Mucosa of descending colon (tissue), 3 donors: ENCODE measurements at regions not wholly inside any gene's neighbourhood (a gene's known extent, or its start where the extent isn't known, plus 50 kb on each side); places are given as distances from the start of the nearest gene placed in this dataset.
"Not testable (repeated sequence)": the region's sequence is repeated elsewhere in the genome, so short reads cannot be mapped to it uniquely, and the experiment has no call there.

Experiments
- ATAC-seq: fragments of 200-7000 bp; cut with Tn5 transposase; one replicate; pipeline ENCODE4 v1.9.1; 2020; ENCODE audit warnings: mild to moderate bottlenecking, moderate library complexity
- DNase-seq, 3 donors: peaks; one replicate each; pipeline ENCODE4 v3.0.0-alpha.2; 2020
- H3K36me3 ChIP-seq: fragments of 200-600 bp; one replicate; pipeline ENCODE4 v1.8.0; 2021; ENCODE audit warnings: low read depth, mild to moderate bottlenecking
- H3K4me1 ChIP-seq: fragments of 200-600 bp; one replicate; pipeline ENCODE4 v1.8.0; 2021; ENCODE audit warnings: low read depth, mild to moderate bottlenecking
- H3K4me3 ChIP-seq: fragments of 200-600 bp; one replicate; pipeline ENCODE4 v1.8.0; 2021; ENCODE audit warnings: mild to moderate bottlenecking
- H3K9me3 ChIP-seq: fragments of 200-600 bp; one replicate; pipeline ENCODE4 v1.8.0; 2021; ENCODE audit warnings: mild to moderate bottlenecking
- intact Hi-C, 2 donors: fragments of 100-400 bp; cut with DNase I in 1 of 2; cut with micrococcal nuclease in 1 of 2; formaldehyde crosslinking; loops; one replicate each; pipeline versions ENCODE4 v1.11.0 to v1.11.1; 2022; cut with DNase I, micrococcal nuclease
- TF ChIP-seq, protein P1 (sequence below): fragments of 200-600 bp; IDR thresholded peaks from one replicate; pipeline ENCODE4 v1.8.0; 2022; ENCODE audit warnings: antibody characterized with exemption, mild to moderate bottlenecking
- donor health status: DM: no; HTN: no; CAD: no; lungs with moderate emphysema.
- donor health status: DM: no; HTN: no; CAD: no.
- donor health status: DM: no; HTN: yes; CAD: no.

DNA sequence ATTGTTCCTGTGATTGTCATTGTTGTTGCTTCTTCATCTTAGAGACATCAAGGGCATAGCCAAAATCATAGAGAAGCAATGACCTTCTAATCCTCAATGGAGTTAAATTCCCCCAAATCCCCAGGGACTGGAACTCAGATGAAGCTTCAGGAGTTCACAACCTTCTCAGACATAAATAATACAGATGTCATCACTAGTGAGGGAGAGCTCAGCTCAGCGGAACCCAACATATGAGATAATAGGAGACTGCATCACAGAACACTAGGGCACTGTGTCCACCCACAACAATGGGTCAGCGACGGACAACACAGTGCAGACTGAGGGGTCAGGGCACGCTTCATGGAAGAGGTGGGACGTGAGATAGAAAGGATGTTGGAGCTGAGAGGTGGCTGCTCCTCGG lies 1290.4 kb upstream of the TMEM132C start:
- H3K4me1 ChIP-seq, result no peaks in the 10 kb centered on the region
- TF ChIP-seq, protein P1, sequence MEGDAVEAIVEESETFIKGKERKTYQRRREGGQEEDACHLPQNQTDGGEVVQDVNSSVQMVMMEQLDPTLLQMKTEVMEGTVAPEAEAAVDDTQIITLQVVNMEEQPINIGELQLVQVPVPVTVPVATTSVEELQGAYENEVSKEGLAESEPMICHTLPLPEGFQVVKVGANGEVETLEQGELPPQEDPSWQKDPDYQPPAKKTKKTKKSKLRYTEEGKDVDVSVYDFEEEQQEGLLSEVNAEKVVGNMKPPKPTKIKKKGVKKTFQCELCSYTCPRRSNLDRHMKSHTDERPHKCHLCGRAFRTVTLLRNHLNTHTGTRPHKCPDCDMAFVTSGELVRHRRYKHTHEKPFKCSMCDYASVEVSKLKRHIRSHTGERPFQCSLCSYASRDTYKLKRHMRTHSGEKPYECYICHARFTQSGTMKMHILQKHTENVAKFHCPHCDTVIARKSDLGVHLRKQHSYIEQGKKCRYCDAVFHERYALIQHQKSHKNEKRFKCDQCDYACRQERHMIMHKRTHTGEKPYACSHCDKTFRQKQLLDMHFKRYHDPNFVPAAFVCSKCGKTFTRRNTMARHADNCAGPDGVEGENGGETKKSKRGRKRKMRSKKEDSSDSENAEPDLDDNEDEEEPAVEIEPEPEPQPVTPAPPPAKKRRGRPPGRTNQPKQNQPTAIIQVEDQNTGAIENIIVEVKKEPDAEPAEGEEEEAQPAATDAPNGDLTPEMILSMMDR, result no peak
- DNase-seq (no peak), ATAC-seq (no peak)
- H3K9me3 ChIP-seq, result no peaks in the 10 kb centered on the region
- no peaks in the 10 kb centered on the region for H3K36me3 ChIP-seq
- H3K4me3 ChIP-seq, result no peak overlapping the region
- intact Hi-C loops, result no loop called here

DNA sequence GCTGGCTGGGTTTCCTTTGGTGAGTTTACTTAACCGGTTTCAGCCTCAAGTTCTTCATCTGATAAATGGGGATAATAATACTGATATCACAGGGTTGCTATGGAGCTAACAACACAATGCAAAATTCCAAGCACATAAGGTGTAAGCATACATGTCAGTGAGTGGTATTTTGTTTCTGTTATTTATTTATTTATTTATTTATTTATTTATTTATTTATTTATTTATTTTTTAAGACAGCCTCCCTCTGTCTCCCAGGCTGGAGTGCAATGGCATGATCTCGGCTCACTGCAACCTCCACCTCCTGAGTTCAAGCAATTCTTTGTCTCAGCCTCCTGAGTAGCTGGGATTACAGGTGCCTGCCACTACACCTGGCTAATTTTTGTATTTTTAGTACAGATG lies 1287.4 kb upstream of the TMEM132C start:
- ATAC-seq, H3K4me3 ChIP-seq, H3K36me3 ChIP-seq, DNase-seq, intact Hi-C loops, H3K9me3 ChIP-seq, H3K4me1 ChIP-seq: not testable (repeated sequence)

DNA sequence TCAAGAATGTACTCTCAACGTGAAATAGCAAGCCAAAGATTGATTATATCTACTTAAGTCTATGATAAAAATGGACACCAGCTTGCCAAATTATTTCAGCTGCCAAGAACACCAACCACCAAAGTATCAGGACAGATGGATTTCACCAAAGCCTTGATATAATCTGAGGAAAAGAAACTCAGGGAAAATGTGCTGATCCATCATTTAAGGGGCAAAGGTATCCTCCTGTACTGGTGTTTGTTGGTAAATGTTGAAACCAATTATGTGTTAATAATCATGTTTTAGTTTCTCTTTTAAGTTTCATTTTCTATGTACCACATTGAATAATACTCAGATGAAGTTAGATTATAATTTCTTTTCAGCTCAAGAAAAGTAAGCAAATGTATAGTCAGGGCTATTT lies 1284.3 kb upstream of the TMEM132C start:
- Histone ChIP-seq H3K9me3 (peaks cover 10% of the 10 kb centered on the region), H3K36me3 (no peaks in the 10 kb centered on the region), H3K4me3 (no peak overlapping the region), H3K4me1 (no peaks in the 10 kb centered on the region)
- intact Hi-C loops, result no loop called here
- DNase-seq (no peak), ATAC-seq (no peak)
- TF ChIP-seq, protein P1, result no peak

DNA sequence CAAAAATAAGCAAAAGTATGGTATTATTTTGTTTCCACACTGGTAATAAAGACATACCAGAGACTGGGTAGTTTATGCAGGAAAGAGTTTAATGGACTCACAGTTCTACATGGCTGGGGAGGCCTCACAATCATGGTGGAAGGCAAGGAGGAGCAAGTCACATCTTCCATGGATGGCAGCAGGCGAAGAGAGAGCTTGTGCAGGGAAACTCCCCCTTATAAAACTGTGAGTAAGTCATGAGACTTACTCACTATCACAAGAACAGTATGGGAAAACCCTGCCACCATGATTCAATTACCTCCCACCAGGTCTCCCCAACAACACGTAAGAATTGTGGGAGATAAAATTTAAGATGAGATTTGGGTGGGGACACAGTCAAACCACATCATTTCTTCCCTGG lies 1283.2 kb upstream of the TMEM132C start:
- H3K4me1 ChIP-seq, H3K4me3 ChIP-seq, DNase-seq, intact Hi-C loops, H3K36me3 ChIP-seq, H3K9me3 ChIP-seq, ATAC-seq: not testable (repeated sequence)

DNA sequence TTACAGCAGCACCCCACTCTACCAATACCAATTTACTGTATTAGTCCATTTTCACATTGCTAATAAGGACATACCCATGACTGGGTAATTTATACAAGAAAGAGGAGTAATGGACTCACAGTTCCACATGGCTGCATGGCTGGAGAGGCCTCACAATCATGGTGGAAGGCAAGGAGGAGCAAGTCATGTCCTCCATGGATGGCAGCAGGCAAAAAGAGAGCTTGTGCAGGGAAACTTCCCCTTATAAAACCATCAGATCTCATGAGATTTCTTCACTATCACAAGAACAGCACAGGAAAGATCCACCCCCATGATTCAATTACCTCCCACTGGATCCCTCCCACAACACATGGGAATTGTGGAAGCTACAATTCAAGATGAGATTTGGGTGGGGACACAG lies 1281.3 kb upstream of the TMEM132C start:
- H3K4me1 ChIP-seq, ATAC-seq, H3K9me3 ChIP-seq, H3K4me3 ChIP-seq, H3K36me3 ChIP-seq, intact Hi-C loops, DNase-seq: not testable (repeated sequence)

DNA sequence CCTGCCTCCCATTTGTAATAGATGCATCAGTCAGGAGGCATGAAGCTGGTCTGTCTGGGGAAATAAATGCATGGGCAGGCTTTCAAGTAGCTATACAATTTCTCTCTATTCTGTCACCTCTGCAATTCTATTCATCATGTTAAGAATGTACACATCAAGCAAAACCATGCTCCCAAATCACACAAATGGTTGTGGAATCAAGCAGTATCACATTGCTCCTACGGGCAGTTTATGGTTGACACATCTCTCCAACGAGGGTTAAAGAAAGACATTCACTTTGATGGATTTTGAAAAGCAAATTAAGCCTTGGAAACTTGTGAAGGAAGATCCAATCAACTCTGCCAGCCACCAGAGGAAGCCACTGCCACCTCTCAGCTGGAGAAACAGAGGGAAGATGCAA lies 1277.4 kb upstream of the TMEM132C start:
- TF ChIP-seq, protein P1, result no peak
- peaks cover 7% of the 10 kb centered on the region for H3K9me3 ChIP-seq
- H3K36me3 ChIP-seq, result no peaks in the 10 kb centered on the region
- DNase-seq, result no peak
- intact Hi-C loops, result no loop called here
- no peak overlapping the region for H3K4me3 ChIP-seq
- no peak for ATAC-seq
- no peaks in the 10 kb centered on the region for H3K4me1 ChIP-seq

DNA sequence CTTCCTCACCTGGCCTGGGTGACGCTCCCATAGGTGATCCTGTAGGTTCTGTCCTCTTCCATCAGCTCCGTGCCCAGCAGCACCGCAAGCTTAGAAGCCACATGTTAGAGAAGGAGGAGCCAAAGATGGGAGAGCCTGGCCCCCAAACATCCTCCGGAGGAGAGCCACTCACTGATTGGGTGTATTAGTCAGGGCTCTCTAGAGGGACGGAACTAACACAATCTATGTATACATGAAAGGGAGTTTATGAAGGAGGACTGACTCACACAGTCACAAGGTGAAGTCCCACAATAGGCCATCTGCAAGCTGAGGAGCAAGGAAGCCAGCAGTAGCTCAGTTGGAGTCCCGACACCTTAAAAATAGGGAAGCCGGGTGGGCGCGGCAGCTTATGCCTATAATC lies 1273.1 kb upstream of the TMEM132C start:
- H3K4me1 ChIP-seq, result no peaks in the 10 kb centered on the region
- DNase-seq (no peak), ATAC-seq (no peak)
- TF ChIP-seq, protein P1, result no peak
- no peak overlapping the region for H3K4me3 ChIP-seq
- H3K36me3 ChIP-seq, result no peaks in the 10 kb centered on the region
- H3K9me3 ChIP-seq, result no peaks in the 10 kb centered on the region
- intact Hi-C loops, result no loop called here
